SK-N-SH (cell line): ENCODE measurements at regions not wholly inside any gene's neighbourhood (a gene's known extent, or its start where the extent isn't known, plus 50 kb on each side); places are given as distances from the start of the nearest gene placed in this dataset.

Experiments
- CTCF ChIP-seq: fragments of 200-600 bp; sonication (generic); IDR thresholded peaks from 2 replicates; pipeline ENCODE4 v1.6.1; 2017; ENCODE audit warnings: antibody characterized with exemption, mild to moderate bottlenecking, moderate library complexity
- TAF1 ChIP-seq: IDR thresholded peaks from 2 replicates; pipeline ENCODE4 v1.6.1; 2012; ENCODE audit warnings: low read depth, mild to moderate bottlenecking, low read length, moderate library complexity, borderline replicate concordance
- YY1 ChIP-seq: IDR thresholded peaks from 2 replicates; pipeline ENCODE4 v1.4.0; 2012; ENCODE audit warnings: low read depth, mild to moderate bottlenecking

DNA sequence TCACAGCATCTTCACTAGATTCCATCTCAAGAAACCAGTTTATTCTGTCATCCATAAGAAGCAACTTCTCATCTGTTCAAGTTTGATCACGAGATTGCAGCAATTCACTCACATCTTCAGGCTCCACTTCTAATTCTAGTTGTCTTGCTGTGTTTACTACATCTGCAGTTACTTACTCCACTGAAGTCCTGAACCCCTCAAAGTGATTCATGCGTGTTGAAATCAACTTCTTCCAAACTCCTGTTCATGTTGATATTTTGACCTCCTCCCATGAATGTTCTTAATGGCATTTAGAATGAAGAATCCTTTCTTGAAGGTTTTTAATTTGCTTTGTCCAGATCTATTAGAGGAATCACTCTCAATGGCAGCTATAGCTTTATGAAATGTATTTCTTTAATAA, 287.6 kb upstream of the TBL1XR1 start:
- no peak for TF ChIP-seq CTCF
- no peak for TF ChIP-seq TAF1
- TF ChIP-seq YY1, result no peak
